ENCODE measurements at regions not wholly inside any gene's neighbourhood (a gene's known extent, or its start where the extent isn't known, plus 50 kb on each side); places are given as distances from the start of the nearest gene placed in this dataset.

DNA sequence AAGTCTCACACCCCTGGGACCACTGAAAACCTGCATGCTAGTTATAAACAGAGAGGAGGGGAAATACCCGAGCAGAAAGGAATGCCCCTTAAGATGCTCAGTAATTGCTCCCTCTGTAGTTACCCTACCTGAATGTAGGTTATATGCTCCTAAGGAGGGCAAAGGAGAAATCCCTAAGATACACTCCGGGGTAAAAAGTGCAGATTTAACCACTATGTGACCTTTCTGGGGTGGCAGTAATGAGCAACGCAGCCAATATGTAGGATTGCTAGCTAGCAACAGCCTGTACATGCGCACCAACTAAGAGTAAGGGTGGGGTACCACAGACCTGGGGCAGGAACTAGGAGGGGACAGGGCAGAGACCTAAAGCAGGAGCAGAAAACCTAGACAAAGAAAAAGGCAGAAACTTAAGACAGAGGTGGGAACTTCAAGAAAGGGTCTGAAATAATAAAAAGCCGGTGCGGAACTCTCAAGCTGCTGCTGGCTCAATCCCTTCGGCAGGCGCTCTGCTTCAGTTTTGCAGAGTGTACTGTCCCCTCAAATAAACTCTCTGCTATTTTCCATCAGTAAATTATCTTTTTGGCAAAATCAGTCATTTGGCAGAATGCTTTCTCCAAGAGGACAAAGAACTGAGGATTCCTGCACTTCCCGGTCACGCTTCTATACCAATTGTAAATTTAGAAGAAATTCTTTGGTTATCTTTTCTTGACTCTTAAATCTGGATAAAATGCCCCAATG, 823.8 kb downstream of the CDH11 start:
- intact Hi-C loops (cut with DNase I): no loop called here
- Histone ChIP-seq H3K36me3 (no peaks in the 10 kb centered on the region), H3K27ac (no peak overlapping the region), H3K4me3 (no peak overlapping the region), H3K27me3 (no peaks in the 10 kb centered on the region), H3K4me1 (peaks cover 0 to 13% (median 0%) of the 10 kb centered on the region in 12 donors), H3K9me3 (no peaks in the 10 kb centered on the region)
- TF ChIP-seq, protein P1, sequence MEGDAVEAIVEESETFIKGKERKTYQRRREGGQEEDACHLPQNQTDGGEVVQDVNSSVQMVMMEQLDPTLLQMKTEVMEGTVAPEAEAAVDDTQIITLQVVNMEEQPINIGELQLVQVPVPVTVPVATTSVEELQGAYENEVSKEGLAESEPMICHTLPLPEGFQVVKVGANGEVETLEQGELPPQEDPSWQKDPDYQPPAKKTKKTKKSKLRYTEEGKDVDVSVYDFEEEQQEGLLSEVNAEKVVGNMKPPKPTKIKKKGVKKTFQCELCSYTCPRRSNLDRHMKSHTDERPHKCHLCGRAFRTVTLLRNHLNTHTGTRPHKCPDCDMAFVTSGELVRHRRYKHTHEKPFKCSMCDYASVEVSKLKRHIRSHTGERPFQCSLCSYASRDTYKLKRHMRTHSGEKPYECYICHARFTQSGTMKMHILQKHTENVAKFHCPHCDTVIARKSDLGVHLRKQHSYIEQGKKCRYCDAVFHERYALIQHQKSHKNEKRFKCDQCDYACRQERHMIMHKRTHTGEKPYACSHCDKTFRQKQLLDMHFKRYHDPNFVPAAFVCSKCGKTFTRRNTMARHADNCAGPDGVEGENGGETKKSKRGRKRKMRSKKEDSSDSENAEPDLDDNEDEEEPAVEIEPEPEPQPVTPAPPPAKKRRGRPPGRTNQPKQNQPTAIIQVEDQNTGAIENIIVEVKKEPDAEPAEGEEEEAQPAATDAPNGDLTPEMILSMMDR (IDR thresholded peaks at IDR 0.05): no peak
- no peak for TF ChIP-seq POLR2A (IDR thresholded peaks at IDR 0.05)
- no peak for ATAC-seq
- no peak for DNase-seq
- 74 to 85% (median 81%) methylated on average over 10 of the region's 10 CpGs for WGBS, 4 donors

DNA sequence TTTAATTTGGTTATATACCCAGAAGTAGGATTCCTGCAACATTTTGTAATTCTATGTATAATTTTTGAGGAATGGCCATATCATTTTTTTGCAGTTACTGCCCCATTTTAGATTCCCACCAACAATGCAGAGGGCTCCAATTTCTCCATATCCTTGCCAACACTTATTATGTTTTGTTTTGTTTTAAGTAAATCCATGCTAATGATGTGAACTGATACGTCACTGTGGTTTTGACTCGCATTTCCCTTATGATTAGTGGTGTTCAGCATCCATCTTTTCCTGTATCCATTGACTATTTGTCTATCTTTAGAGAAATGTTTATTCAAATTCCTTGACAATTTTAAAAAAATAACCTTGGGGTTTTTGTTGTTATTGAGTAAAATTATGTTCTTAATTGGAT, 826.4 kb downstream of the CDH11 start:
- Histone ChIP-seq H3K36me3 (no peaks in the 10 kb centered on the region), H3K4me3 (no peak overlapping the region), H3K27ac (no peak overlapping the region), H3K27me3 (no peaks in the 10 kb centered on the region), H3K4me1 (peaks cover 0 to 7% (median 0%) of the 10 kb centered on the region in 12 donors), H3K9me3 (no peaks in the 10 kb centered on the region)
- 89 to 98% (median 93%) methylated on average over 2 of the region's 2 CpGs for WGBS, 4 donors
- TF ChIP-seq, protein P1 (IDR thresholded peaks at IDR 0.05): no peak
- no peak for TF ChIP-seq POLR2A (IDR thresholded peaks at IDR 0.05)
- DNase-seq: no peak
- ATAC-seq: no peak
- intact Hi-C loops (cut with DNase I): no loop called here

DNA sequence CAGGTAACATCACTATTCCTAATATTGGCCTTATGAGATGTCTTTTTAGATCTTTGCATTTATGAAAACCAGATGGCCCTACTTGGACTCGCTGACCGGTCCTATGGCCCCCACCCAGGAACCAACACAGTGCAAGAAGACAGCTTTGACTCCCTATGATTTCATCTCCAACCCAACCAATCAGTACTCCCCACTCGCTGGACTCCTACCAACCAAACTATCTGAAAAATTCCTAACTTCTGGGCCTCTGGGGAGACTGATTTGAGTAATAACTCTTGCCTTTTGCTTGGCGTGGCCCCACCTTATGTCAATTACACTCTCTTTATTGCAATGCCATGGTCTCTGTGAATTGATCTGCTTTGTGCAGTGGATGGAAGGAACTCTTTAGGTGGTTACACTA, 828.9 kb downstream of the CDH11 start:
- 82 to 91% (median 85%) methylated on average over 4 of the region's 4 CpGs for WGBS, 4 donors
- no peak for DNase-seq
- no peak for ATAC-seq
- Histone ChIP-seq H3K36me3 (no peaks in the 10 kb centered on the region), H3K27ac (no peak overlapping the region), H3K27me3 (no peaks in the 10 kb centered on the region), H3K9me3 (no peaks in the 10 kb centered on the region), H3K4me1 (peaks cover 0 to 5% (median 0%) of the 10 kb centered on the region in 12 donors), H3K4me3 (no peak overlapping the region)
- intact Hi-C loops (cut with DNase I): no loop called here
- TF ChIP-seq, protein P1 (IDR thresholded peaks at IDR 0.05): no peak
- TF ChIP-seq POLR2A (IDR thresholded peaks at IDR 0.05): no peak

DNA sequence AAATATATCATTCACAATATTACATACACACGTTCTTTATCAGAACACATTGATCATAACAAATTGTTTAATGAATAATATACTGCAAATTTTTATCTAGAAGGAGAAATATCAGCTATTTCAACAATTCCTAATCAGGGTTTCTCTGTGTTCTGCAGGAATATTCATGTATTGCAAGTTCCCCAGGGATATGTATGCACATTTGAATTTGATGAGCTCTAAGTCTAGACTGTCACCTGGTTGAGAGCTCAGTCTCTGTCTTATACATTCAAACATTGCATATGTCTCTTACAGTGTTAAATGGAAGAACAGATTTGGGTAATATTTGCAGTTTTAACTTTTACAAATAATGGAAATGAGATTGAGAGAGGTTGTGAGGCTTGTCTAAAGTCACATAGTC, 829.7 kb downstream of the CDH11 start:
- Histone ChIP-seq H3K9me3 (no peaks in the 10 kb centered on the region), H3K4me3 (no peak overlapping the region), H3K27ac (no peak overlapping the region), H3K4me1 (peaks cover 0 to 8% (median 0%) of the 10 kb centered on the region in 12 donors), H3K27me3 (no peaks in the 10 kb centered on the region), H3K36me3 (no peaks in the 10 kb centered on the region)
- ATAC-seq: no peak
- WGBS, 4 donors: 50 to 66% (median 57%) methylated on average over 1 of the region's 1 CpG
- TF ChIP-seq, protein P1 (IDR thresholded peaks at IDR 0.05): no peak
- no peak for TF ChIP-seq POLR2A (IDR thresholded peaks at IDR 0.05)
- intact Hi-C loops (cut with DNase I): no loop called here
- no peak for DNase-seq
